SK-N-DZ (cell line): ENCODE measurements at regions not wholly inside any gene's neighbourhood (a gene's known extent, or its start where the extent isn't known, plus 50 kb on each side); places are given as distances from the start of the nearest gene placed in this dataset.
A peak's percentile ranks its signal among the peaks of the same experiment; 100 is the strongest.

Experiments
- DNase-seq: peaks from one replicate; pipeline ENCODE4 v3.0.0-alpha.2; 2015; ENCODE audit warnings: low spot score

DNA sequence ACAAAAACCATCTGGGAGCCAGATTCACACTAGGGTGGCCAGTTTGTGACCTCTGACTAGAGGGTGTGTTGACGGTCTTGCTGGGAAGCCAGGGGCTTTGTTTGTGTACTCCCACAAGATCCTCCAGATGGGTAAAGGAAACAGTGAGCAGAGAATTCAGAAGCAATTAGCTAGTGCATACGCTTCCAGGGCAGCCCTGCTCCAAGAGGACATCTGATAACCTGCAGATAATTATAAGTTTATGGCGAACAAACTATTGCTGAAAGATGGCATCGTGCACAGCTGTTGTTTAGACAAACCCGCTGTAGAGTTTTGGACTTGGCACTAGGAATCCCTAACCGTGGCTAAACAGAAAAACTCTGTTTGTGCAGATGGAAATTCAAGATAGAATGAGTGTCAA, 326.4 kb downstream of the TGFB2 start:
- DNase-seq, result peak; percentile 17

DNA sequence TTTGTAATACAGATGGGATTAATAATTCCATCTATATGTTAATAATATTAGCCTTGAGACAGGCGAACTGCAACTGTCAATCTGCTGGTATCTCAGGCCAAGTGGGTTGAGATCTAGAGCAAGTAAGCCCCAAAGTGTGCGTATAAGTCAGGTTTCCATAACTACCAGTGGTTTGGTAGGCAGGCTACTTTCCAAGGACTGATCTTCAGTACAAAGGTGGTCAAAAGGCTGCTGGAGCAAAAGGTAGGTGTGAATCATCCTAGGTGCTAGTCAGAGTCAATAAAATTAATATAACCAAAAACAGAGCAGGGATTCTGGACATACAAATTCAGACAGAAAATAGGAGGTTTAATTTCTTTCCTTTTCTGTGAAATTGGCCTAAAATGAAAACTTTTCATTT, 328.0 kb downstream of the TGFB2 start:
- DNase-seq, result no peak

DNA sequence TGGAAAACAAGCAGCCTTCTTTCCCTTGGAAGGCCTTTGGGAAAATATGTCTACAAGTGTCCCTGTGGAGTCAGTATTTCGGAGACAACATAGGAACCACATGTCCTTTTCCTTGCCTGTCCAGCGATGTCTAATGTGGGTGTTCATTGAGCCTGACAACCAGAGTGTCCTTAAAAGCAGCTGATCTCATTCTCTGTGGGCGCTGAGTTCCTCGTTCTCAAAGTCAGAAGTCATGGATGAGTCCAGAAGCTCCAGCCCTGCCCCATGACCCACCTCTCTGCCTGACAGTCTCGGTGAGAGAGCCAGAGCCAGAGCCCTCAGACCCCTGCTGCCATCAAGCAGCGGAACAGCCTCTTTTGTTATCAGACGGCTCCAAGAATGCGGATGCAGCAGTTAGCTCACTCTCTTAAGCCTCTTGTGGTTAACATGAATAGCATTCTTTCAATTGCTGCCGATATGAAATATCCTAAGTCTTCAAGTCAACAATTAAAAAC, 329.2 kb downstream of the TGFB2 start:
- DNase-seq, result no peak

DNA sequence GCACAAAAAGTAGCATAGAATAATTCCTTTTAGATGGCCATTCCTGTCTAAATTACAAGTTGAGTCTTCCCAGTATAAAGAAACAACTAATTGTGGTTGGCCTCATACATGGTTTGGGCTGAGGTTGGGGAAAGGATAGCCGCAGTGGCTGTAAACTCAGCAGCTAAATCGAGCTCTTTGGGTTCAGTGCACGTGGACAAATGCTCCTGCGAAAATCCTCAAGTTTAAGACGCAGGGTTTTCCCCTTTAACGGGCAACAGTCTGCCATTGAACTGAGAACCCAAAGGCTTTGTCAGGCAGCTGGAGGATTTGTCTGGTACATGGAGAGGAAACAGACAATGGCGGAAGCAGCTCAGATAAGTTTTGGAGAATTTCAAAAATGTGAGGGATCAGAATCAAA, 331.9 kb downstream of the TGFB2 start:
- DNase-seq, result no peak

DNA sequence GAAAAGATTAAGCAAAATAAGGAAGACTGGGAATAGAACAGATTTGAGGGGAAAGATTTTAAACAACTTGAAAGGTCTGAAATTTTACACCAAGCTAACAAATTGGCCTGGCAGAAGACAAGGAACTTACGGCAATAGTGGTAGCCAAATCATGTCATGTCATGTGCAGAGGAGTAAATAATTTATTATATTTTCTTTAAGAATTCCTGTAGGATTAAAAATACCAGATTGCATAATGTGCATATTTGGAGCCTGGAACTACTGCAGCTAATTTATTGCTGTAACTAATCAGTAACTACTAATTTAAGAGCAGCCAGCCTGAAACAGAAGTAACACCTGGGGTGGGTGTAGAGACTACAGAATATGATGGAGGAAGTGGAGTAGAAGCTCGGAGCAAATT, 334.3 kb downstream of the TGFB2 start:
- DNase-seq, result no peak

DNA sequence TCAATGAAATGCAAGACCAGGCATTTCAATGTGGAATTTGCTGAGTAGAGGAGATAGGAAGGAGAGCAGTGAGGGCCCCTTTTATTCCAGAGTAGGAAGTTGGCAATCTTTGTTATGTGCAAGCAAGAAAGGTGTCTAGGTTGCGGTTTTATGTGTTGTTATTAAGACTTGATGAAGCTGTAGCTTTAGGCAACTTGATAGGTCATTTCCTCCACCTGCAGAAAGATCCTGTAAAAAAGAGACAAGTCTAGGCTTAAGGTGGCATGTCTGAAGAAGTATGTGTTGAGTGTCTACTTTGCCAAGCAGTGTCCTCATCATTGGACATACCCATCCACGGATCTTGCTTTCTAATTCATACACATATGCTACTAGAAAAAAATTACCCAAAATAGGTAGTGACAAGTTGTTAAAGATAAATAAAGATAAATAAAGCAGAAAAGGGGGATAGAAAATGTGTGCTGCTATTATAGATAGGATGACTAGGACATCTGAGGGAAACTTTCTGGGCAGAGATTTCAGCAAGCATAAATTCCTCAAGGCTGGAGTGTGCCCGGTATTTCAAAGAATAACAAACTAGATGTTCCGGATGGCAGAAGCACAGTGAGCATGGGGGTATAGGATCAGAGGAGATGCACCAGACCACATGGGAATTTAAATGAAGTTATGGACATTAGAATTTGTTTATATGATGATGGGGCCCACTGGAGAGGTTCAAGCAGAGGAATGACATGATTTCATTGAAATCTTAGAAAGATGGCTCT, 335.0 kb downstream of the TGFB2 start:
- DNase-seq, result no peak

DNA sequence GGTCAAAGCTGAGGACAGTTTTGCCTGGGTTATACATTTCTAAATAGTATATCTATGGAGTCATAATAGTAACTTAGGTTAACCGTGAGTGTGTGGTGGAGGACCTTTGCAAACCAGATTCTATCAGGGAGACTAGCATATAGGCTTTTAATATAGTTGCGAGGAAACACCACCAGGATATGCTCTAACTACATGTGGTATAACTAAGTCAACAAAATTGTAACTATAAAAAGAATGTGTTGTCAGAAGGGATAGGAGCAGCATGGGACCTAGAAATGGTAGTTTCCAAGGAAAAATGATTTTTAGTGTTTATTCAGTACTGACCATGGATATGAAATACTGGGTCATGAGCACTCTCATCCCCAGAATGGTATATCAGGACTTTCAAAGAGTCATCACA, 338.1 kb downstream of the TGFB2 start:
- DNase-seq, result no peak

DNA sequence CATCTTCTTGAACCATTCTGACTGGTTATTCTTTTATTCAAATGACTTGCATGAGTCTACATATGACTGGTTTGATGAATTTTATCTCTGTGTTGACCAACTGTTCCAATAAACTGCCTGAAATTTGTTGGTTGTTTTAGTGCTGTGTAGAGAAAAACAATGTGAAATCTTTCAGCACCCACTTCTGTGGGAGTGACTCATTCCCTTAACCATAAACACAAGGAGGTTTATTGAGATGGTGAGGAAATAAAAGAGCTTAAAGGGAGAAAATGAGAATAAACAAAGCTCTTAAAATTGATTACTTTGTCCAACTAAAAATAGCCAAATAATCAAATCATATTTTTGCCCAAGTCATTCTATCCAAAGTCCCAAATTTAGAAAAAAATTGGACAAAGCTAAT, 341.1 kb downstream of the TGFB2 start:
- DNase-seq, result no peak

DNA sequence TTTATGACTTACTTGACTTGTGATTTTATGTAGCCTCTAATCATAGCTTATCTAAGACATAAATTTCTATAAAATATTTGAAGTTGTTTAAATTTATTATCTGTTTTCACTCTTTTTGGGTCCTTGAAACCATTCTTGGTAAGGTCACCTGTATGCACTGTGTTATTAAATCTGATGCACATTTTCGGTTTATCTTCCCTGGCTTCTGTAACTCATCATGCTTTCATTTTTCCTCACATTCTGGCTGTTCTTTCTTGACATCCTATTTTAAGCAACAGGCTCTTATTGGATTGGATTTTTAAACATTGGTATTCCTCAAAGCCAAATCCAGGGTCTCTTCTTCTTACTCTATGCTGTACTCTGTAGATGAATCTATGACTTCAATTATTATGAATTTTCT, 341.6 kb downstream of the TGFB2 start:
- no peak for DNase-seq

DNA sequence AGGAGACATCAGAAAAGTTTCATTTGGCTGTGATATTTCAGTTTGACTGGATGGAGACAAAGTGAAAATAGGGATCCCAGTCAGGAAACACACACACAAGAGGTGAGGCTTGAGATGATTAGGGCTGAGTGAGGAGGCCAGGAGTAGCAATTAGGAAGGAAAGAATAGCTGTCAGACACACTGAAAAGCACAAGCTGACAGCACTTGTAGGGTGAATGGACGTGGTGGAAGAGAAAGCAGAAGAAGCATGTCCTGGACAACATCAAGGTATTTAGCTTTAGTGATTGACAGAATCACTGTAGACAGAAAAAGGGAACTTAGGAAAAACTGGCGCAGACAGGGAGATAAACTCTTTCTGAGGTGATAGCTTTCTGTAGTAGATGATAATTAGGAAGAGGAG, 347.7 kb downstream of the TGFB2 start:
- peak; percentile 54 for DNase-seq

DNA sequence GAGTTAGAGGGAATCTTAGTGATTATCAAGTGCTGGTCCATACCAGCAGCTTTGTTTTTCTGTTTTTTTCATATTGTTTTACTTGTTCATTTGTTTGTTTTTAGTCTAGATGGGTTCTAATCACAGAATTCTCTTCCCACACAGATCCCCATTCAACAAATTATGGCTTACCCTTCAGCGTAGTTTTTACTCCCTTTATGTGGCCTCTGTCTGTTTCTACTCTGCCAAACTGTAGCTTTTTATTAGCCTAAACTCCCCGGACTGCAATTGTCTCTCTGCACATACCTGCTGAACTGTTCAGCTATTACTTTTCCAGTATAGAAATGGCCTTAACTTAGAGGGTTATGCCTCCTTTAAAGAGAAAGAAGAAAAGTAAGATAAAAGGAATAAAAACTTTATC, 348.5 kb downstream of the TGFB2 start:
- no peak for DNase-seq

DNA sequence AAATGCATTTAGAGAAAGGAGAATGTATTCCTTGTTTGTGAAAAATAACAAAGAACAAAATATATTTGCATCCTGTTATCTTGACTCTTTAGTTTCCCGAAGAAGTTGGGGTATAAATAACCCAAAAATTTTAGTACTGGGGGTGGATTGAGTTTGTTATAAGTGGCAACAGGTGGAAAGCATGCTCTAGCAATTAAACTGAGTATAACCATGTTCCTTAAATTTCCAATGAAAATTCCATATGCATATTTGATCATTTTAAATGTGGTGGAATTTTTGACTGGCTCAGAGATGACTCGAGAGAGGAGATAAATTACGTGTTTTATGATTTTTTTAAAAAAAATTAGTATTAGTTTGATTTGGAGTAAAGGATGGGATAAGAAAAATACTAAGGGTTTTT, 348.9 kb downstream of the TGFB2 start:
- DNase-seq, result no peak

DNA sequence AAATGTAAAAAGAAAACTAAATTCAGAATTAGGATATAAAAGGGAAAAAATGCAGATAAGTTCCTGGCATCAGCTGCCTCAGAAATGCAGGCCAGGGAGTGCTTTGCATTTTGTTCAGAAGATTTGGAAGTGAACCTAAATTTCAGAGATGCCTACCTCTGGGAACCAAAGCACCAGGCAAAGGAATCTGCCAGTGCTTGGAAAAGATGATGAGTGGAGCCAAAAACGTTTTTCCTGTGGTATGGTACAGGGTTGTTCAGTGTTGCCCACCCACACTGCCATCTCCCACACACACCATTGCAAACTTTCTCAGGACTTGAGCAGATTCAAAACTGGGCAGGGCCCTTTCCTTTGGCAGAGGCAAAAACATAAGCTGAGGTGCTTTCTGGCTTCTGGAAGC, 349.5 kb downstream of the TGFB2 start:
- DNase-seq, result no peak

DNA sequence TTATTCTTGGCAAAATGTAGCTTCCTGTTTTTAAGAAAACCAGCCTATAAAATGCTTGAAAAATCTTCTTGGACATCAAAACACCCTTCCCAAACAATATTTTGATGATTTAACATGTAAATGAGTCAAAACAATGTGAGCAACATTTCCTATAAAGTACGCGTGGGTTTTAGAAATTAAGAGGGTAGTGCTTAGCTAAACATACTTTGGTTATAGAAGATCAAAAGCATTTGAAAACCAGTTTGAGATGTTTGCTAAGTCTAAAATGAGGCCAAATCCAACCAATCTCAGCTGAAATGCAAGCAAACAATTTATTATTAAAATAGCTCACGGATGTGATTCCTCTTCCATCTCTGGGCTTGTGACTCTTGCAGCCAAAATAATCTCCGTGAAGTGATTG, 350.4 kb downstream of the TGFB2 start:
- no peak for DNase-seq

DNA sequence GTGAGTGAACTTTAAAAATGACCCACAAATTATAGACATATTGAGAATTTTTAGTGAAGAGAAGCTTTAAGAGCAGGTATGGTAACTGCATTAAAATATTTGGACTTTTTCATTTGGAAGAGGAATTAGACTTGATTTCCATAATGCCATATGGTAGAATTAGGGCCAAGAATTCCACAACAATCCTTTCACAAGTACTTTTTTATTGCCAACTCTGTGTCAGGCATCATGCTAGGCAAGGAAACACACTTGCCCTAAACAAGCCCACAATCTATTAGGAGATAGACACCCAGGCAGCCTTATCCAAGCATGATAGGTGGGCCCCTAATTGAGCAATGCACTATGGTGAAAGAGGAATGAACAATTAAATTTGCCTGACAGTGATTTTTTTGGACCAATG, 353.0 kb downstream of the TGFB2 start:
- DNase-seq, result no peak

DNA sequence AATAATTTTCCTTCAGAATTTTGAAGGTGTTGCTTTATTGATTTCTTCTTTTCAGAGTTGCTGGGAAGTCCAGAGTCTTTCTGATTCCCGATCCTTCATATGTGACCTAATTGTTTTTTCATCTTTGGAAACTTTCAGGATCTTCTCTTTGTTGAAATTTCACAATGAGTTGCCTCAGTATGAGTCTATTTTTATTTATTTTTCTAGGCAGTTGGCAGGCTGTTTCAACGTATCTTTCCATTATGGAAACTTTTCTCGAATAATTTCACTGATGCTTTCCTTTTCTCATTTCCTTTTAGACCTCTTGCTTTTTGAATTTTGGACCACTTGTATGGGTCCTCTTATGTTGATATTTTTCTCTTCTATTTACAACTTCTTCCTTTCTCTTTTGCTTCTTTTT, 354.3 kb downstream of the TGFB2 start:
- DNase-seq, result no peak

DNA sequence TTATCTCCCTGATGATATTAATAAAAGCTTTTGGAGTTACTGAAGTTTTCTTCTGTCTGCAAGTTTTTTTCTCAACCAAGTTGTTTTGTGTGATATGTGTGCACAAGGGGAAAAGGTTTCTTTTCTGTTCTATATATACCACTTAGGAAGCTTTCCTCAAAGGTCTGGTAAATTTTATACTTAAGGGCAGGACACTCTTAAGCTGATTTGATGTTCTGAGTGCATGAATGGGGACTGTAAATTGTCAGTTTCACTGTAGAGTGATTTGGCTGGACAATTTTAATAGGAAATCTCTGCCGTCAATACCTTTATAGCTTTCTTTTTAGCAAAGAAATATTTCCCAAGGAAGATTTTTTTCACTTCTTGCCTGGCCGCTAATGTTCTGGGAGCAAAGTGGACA, 354.7 kb downstream of the TGFB2 start:
- no peak for DNase-seq

DNA sequence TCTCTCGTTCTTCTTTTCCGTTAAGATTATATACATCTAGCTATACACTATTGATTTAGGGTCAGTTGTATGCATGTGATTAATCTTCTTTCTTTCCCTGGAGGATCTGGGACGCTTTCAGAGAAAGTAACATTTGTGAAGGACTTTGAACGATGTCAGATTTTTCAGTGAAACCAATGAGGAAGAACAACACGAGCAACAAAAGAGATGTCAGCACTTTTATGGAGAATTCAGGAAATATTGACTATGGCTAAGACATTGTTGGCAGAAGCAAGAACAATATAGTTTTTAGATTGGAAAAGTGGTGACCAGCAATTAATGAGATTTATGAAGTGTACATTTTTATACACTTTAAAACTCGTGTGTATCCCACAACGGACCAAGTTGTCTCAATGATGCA, 355.5 kb downstream of the TGFB2 start:
- DNase-seq, result no peak

DNA sequence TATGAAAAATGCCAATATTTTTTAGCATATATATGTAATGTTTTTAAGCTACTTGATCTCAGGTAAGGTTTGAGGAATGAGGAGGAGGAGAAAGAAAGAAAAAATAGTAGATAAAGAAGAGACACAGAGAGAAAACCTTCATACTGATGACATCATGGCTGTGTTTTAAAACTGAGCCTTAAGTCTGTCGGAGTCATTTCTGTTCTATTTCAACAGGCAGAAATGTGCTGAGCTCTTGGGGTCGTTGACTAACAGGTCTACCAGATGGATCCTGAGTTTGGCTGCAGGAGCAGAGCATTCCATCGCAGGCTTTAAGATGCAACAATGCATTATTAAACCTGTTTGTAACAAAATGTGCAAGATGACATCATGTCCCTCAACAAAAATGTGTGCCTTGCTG, 356.0 kb downstream of the TGFB2 start:
- DNase-seq, result no peak

DNA sequence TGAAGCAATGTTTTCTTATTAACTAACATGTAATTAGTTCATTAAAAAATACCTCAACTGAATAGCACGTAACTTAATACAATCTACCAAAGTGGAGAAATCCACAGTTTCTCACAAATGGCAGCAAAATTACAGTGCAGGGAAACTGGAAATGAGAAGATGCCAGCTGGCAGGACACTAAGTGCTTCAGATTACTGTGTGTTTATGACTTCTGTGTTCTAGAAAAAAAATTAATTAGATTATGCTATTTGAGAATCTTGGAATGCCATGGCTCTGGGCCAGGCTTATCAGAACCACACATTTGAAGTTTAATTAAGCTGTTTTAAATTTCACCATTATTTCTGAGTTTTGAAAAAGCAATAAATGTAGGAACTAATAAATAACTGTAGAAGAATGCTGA, 357.6 kb downstream of the TGFB2 start:
- DNase-seq, result no peak

DNA sequence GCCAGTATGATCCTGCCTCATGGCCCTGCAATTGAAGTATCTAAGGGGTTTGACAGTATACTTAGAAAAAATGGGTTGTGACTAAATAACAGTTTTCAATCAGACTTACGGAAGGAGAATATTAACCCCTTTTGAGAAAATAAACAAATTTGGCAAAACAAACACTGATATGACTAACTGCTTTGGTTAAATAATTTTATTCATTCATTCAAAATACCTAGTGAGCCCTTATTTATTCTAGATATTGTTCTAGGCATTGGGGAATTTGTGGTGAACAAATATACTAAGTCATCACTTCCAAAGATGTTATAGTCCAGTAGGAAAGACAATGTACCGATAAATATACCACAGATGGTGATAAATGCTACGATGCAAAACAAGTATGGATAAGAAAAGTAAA, 358.7 kb downstream of the TGFB2 start:
- no peak for DNase-seq

DNA sequence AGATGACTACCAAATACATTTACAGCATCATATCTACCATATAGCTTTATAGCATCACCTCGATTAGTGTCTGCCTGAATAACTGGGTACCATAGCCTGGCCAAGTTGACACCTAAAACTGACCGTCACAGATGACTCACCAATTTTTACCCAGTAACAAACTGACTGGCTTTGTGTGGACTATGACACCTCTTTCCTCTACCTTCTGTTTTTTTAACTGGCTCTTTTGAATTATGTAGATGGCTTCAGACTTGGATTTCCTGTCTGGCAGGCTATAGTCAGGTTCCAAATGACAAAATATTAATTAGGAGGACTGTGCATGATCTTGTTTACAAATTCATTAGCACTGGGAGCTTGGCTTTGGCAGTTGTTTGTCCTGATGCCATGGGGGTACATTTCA, 360.3 kb downstream of the TGFB2 start:
- DNase-seq, result no peak

DNA sequence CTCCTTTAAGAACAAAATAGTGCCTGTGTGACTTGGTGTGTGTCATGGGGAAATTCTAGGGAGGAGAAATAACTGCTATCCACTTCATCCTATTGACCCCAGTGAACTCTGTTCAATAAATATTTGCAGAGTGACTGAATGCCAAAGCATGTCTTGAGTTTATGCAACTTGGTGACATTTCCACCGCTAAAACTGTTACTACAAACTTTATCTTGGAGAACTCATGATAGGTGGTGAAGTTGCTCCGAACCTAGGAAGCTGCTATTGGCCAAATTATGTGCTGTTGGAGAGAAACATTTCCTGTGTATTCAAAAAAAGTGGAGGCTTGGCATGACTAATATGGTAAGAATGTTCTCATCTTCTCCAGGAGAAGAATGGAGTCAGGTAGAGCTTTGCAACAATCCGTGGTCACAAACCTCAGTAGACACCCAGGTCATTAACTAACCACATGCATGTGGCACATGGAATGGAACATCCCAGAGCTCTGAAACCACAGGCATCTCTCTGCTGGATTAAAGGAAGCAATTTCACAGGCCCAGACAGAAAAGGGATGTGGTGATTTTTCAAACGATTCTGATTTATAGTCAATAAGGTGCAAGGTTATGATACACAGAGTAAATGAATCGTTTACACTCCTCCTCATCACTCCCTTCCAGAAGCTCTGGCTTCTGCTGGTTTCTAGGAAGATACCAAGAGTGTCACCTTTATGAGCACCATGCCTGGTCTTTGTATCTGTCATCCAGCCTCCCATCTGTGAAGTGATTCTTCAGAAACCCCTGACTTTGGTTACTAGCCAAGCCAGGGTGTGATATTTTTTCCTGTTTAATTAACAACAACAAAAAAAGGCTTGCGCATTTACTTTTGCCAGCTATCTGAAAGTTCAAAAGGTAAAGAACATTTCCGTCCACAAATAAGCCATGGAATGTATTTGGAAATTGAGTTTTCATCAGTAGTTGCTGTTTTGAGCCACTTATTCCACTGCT, 361.1 kb downstream of the TGFB2 start:
- no peak for DNase-seq
